DMS79 treated with DMSO at 0.1 percent for 48 hours (cell line): ENCODE measurements at regions not wholly inside any gene's neighbourhood (a gene's known extent, or its start where the extent isn't known, plus 50 kb on each side); places are given as distances from the start of the nearest gene placed in this dataset.
"Not testable (repeated sequence)": the region's sequence is repeated elsewhere in the genome, so short reads cannot be mapped to it uniquely, and the experiment has no call there.

Source experiments
- DNase-seq: peaks from one replicate; lab custom pipeline; 2025; lab: John Stamatoyannopoulos, UW

DNA sequence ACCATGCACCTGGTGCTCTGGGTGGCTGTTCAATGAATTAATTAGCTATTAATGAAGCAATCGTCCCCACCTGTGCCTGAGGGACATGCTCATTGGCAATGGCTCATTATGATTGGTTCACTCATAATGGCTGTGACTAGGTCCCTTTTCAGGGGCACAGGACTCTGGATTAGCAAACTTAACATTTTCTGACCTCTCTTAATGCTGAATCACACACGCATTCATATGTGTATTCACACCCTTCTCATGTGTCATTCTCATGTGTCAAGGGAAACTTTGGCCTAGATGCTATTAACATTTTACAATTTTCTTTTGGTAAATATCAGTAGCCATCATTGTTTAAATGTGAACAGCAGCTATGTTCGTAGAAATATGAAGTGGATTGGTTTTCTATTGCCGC is 98.9 kb upstream of the PMAIP1 start:
- DNase-seq: no peak

DNA sequence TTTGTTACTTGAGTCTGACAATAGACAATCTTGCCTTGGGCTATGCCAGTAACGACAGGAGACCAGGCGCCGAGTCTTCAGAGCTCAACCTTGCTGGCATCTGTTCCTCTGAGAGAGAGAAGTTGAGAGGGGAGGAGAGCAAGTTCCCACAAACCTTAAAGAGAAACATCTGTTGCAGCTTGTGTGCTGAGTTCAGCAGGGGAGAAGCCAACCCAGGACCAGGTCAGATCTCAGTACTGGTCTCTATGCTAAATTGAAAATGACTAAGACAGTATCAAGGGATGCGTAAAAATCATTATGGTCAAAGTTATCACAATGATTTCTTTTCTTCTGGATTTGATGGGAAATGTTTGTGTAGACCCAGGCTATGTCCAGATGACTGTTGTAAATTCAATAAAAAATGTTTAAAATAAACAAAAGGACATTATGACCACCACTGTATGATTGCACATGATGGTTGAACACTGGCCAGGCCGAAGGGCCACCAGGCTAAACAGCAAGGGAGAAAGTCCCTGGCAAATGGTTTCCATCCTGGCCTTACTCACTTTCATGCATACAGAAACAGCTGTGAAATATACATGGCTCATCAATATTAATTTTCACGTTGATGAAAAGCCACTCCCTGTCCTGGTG is 100.3 kb upstream of the PMAIP1 start:
- DNase-seq: no peak

DNA sequence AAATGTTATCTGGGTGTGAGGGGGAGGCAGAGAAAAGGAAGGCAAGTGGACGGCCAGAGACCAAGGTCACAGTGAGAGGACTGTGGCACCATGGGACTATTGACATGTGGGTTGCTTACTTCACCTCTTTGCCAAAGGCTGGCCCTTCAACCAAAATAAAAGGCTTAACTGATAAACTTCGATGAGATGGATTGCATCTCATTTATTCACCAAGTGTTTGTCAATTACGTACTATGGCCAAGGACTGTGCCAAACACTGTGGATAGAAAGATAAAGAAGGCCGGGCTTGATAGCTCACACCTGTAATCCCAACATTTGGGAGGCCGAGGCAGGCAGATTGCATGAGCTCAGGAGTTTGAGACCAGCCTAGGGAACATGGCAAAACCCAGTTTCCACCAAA is 98.7 kb upstream of the CCBE1 start:
- DNase-seq: no peak

DNA sequence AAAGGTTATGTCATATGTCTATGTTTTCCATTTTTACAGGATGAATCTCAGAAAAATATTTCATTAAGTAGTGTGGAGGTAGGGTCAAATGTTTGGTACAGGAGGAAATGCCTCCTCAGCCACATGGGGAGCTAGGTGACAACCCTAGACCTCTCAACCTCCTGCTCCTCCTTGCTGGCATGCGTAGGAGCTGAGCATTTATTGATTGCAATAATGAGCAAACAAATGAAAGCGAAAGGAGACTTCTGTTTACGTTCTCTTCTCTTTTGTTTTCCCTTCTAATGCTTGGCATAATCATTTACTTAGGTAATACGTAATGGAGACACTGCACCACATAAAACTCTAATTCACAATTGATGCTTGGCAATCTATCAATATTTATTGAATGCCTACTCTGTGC is 95.1 kb upstream of the CCBE1 start:
- DNase-seq: no peak

DNA sequence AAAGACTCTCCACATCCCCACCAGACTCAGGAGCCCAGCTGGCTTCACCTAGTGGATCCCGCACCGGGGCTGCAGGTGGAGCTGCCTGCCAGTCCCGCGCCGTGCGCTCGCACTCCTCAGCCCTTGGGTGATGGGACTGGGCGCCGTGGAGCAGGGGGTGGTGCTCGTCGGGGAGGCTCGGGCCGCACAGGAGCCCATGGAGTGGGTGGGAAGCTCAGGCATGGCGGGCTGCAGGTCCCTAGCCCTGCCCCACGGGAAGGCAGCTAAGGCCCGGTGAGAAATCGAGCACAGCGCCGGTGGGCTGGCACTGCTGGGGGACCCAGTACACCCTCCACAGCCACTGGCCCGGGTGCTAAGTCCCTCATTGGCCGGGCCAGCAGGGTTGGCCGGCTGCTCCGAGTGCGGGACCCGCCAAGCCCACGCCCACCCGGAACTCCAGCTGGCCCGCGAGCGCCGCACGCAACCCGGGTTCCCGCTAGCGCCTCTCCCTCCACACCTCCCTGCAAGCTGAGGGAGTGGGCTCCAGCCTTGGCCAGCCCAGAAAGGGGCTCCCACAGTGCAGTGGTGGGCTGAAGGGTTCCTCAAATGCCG is 93.2 kb upstream of the CCBE1 start:
- not testable (repeated sequence) for DNase-seq

DNA sequence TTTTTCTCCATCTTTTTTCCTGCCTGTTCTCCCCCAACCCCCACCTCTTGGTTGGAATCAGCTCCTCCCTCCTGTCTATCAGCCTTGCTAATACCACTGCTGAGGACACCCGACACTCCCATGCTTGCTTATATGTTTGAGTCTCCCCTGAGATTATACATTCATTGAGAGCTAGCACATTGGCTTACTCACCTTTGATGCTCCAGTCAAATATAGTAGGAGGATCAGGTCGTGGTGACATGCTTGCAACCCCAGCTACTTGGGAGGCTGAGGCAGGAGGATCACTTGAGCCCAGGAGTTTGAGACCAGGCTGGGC is 91.5 kb upstream of the CCBE1 start:
- no peak for DNase-seq

DNA sequence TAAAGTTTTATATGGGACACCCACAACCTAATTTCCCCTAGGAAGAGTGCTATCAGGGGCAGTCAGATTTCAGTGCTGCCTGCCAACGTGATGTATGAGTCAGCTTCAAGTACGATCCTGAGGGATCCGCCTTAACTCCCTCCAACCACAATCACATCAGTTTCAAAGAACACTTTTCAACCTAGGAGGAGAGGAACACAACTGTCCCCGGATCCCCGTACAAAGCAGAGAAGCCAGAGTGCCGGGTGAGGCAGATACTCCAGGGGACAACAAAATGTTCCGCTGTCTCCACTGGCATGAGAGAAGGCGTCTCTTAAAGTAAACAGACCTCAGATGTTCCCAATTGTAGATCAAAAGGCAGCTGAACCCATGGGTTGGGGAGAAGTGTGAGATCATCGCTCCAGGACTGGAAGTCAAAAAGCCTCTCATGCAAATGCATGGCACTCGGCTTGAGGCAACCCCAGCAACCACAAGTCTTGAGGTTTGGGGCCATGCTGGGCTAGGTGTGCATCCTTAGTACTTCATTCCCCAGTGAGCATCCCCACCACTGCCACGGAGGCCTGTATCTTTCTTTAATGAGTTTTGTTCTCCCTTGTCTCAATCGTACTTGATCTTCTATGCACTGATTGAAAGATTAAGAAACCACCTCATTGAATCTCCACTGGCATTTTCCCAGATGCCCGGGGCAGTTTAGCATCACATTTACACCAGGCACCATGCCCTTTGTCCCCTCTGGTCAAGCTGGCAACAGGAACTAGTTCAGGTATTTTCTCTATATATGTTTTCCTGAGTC is 91.0 kb upstream of the CCBE1 start:
- no peak for DNase-seq

DNA sequence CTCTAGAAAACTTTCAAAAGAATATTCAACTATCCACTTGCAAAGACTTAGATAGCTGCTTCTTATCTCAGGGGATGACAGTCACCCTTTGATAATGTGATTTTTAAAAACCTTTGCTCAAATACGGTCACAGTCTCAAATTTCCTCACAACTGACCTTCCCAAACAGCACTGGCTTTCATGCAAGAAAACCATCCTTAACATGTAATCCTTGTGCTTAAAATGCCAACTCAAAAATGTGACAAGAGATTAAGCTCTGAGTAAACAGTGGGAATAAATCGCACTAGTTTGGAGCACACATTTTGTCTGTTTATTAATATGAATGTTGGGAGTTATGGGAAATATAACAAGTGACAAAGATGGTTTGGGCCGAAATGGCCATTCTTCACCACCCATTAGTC is 87.5 kb upstream of the CCBE1 start:
- DNase-seq: no peak

DNA sequence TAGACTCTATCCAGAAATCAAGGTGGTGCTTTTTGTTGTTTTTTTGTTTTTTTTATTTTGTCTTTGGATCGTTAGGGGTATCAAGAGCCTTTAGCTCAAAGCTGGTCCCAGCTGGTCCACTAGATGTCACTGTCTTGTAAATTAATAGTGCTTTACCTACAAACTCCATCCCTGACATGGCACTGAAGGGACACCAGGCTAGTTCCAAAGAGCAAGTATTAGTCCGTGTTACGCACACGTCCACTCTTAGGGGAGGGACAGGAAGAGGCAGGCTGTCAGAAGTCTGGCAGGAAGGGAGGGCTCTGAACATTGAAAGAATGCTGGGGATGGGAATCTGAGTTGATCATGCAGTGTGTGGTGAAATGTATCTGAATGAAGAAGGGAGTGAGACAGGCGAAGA is 85.9 kb upstream of the CCBE1 start:
- DNase-seq: peak; percentile 4

DNA sequence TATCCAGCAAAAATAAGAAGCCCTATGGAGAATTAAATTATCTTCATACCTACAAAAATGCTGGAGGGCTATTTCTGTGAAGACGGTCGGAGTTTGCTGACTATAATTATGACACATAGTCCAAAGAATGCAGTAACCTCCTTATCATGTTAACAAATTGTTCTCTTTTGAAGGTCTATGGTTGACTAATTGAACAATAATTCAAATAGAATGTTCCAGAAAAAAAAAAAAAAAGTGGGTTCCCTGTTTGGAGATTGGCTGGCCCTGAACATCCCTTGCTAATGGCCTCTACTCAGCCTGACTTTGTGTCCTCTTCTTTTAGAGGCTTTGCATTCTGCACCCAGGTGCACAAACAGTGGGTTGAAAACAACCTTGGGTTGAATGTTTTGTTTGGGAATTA is 82.8 kb upstream of the CCBE1 start:
- DNase-seq: no peak

DNA sequence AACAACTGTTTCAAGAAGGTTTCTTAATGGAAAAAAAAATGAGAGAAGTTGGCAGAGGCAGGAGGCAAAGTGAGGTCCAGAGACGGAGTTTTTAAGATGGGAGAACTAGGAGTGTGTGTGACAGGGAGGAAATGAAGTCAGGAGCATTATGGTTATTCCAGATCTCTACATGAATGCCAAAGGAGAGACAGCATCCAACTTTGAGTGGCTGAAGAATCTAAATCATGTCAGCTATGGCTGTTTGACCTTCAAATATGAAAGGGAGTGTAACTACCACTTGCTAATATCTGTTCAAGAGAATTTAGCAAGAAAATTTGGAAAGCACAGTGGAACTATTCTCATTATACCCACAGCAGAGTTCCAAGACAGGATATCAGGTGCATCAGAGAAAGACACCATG is 81.2 kb upstream of the CCBE1 start:
- DNase-seq: no peak

DNA sequence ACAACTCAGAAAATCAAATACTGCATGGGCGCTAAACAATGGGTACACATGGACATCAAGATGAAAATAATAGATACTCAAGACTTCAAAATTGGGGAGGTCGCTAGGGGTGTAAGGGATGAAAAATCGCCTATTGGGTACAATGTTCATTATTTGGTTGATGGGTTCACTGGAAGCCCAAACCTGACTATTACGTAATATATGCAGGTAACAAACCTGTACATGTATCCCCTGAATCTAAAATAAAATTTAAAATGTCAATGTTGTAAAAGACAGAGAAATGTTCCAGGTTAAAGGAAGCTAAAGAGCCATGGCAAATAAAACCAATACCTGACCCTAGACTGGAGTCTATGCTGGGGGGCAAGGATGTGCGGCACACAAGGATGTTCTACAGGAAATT is 80.4 kb upstream of the CCBE1 start:
- no peak for DNase-seq

DNA sequence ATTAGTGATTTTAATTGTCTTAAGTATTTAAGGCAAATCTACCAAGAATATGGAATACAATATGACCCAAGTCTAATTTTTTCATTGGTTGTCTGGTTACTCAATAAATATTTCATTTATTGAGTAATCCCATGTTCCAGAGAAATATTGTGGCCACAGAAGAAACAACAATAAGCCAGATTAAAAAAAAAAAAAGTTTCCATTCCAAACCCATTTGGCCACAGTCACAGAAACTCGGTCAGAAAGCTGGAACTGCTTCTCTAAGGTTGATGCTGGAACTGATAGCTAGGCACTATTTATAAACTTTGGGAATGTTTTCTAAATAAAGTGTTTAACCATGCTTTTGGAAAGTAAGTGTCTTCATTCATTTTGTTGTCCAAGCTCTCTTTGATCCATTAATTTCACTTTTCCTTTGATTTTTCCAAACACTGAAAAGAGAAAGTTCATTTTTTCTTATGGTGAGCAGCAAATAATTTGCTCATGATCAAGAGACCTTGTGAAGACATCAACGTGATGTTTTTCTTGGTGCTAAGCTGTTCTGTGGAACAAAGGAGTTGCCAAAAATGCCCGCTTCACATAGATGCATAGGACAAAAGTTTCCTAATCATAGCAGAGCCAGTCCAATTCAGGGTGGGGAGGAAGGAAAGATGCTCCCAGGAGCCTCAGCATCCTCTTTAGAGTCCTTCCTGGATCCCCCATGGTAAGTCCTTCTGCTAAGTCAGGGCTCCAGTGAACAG is 72.1 kb upstream of the CCBE1 start:
- no peak for DNase-seq

DNA sequence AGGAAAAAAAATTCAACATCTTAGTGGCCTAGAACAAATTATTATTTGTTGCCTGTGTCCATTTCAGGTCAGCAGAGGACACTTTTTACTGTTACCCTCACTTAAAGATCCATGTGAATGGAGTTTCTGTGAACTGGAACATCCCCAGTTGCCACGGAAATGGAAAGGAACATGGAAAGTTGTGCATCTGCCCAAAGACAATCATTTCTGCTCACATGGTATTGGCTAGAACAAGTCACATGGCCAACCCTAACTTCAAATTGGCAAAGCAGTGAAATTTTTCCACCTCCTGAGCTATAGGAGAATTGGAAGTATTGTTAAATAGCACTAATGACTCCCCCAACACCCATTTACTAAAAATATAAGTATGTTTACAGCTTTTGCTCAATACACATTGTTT is 71.2 kb upstream of the CCBE1 start:
- no peak for DNase-seq

DNA sequence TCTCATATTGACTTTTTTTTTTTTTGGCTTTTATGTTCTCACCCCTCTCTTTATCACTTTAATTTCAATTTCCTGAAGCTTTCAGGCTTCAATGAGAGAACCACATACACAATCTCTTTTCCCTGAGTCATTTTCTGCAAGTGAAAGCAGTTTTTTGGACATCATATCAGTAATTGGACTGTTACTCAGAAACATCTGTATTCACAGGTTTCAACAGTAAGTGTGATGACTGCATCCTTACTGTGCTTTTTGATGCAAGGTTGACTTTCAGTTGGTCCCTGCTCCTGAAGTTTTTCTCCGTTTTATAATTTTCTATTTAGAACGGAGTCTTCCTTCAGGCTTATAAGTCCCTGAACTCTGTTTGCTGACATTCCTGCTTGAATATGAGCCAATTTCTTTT is 70.5 kb upstream of the CCBE1 start:
- no peak for DNase-seq

DNA sequence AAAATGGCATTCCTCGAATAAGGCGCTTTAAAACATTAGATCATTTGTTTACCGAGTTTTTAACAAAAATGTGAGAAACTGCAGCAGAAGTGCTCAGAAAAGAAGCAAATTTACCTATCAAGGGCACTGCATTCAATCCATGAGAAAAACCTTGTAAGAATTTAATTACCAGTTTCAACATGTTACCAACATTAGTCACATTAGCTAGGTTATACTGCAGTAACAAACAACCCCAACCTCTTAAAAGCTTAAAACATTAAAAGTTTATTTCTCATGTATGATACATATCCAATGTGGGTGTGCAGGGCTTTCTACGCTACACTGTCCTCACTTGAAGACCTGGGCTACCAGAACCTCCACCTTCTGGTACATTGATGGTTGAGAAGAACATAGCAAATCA is 68.1 kb upstream of the CCBE1 start:
- DNase-seq: no peak

DNA sequence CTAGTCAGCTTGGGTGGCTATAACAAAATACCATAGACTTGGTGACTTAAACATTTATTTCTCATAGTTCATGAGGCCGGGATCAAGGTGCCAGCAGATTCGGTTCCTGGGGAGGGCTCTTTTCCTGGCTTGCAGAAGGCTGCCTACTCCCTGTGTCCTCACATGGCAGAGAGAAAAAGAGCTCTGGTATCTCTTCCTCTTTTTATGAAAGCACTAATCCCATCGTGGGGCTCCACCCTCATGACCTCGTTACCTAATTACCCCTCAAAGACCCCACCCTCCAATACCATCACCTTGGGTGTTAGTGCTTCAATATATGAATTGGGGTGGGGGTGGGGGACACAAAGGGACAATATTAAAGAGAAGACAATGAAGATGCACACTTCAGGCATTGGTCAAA is 67.1 kb upstream of the CCBE1 start:
- DNase-seq: no peak

DNA sequence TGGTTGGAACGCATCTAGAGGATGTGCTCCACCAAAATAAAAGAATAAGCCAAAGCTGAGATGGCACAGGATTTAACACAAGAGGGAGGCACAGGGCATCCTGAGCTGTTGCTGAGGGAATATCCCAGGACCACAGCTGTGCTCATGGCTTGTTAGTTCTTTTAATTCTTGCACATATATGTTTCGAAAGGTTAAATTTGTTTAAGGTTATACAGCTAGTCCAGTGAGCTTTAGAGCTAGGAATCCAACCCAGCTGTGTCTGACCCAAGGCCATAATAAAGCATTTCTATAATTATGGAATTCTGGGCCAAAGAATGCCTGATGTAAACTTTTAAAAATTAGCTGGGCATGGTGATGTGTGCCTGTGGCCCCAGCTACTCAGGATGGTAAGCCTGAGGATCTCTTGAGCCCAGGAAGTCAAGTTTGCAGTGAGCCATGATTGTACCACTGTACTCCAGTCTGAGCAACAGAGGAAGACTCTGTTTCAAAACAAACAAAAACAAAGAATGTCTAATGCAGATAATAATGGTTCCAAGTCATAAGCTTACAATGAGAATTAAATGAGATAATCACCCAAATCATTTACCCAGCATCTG is 66.4 kb upstream of the CCBE1 start:
- no peak for DNase-seq

DNA sequence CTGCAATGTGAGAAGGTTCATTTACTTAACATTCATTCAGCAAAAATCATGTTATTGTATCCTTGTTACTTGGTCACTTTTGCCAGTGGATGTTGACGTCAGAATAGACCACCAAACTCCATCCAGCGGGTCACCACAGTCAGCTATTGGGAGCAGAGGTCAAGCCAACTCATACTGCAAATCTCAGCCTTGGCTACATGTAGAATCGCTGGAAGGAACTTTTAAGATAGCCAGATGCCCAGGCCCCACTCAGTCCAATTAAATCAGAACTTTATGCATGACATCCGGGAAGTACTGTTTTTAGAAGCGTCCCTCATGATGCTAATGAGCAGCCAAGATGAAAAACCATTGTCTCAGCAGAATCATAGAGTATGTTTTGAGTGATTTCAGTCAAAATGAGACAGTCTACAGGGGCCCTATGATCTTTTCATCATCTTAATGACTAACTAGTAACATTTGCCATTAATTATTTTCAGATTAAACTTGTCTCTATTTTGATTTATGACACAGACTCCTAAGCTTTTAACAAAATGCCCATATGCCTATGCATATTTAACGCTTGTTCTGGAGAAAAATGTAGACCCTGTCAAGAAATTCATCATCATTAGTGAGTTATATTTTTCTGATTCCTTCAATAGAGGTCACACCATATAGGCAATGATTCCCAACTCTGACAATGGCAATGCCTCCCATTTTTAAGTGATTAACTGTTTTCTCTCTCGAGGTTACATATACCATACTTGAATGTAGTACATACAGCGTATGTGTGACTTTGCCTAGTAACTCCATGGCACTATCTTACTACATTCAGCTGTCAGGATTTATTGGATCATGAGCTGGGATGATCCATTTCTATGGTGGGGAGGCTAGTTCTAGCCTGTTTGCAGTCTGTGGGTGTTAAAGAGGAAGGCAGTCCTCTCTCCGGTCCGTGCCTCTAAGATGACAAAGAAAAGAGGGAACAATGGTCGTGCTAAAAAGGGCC is 63.7 kb upstream of the CCBE1 start:
- DNase-seq: no peak

DNA sequence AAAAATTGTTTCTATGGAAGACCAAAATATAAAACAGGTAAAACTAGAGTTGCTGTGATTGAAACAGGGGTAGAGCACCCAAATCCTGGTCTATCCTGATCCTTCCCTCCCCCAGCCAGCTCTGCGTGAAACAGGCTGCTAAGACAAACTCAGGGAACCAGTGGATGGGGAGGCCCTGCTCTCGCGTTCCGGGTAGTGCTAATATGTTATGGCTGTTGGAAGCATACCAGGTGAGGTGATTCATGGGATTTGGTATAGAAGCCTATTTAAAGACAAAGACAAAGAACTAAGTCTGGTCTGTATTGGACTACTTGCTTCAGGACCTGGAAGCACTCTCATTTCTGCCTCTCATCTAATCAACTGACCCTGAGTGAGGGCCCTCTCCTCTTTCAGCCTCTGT is 63.0 kb upstream of the CCBE1 start:
- DNase-seq: no peak

DNA sequence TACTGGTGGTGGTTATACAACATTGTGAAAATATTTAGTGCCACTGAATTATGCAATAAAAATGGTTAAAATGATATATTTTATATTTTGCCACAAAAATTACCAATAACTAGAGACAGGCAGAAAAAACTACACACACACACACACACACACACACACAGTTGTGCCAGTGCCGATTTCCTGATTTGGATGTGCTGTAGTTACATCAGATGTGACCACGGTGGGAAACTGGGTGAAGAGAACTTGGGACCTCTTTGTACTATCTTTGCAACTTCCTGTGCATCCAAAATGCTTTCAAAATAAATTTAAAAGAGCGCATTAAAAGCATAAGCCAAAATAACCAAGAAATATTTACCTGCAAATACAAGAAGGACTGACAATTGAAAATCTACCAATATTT is 61.6 kb upstream of the CCBE1 start:
- no peak for DNase-seq

DNA sequence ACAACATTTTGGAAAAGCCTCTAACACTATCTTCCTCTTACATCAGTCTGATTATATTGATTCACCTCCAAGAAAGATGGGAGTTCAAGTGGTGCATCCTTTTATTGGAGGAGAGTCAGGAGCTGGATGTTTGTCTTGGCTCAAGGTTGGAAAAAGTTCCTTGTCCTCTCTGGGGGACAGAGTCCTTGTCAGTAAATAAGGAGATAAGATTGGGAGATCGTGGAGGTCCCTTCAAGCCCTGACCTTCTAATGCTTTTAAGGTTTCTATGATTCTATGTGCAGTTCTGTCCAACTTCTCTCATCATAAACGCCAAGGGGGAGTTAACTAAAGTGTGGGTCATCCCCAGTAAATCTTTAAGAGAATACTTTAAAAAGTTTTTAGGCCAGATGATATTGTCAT is 60.9 kb upstream of the CCBE1 start:
- DNase-seq: no peak
